AG04449 (cell line): ENCODE measurements at regions not wholly inside any gene's neighbourhood (a gene's known extent, or its start where the extent isn't known, plus 50 kb on each side); places are given as distances from the start of the nearest gene placed in this dataset.

Source experiments
- CTCF ChIA-PET: fragments of 350-600 bp; formaldehyde crosslinking; extraction: SDS; loops from one replicate; lab custom pipeline; 2021; ENCODE audit warnings: antibody characterized with exemption; lab: Yijun Ruan, JAX
- POLR2A ChIA-PET: fragments of 400-600, 350-600 bp; formaldehyde crosslinking; extraction: SDS; loops from one replicate; lab custom pipeline; 2020; ENCODE audit warnings: antibody characterized with exemption, inconsistent platforms; lab: Yijun Ruan, JAX
- DNase-seq: peaks from one replicate; pipeline ENCODE4 v3.0.0-alpha.2; 2010; ENCODE audit warnings: low read depth, low spot score
- H3K4me3 ChIP-seq: 2 replicates; pipeline ENCODE4 v1.5.1; 2011; ENCODE audit warnings: low read depth, mild to moderate bottlenecking, control low read depth, low read length
- CTCF ChIP-seq: IDR thresholded peaks from one replicate; pipeline ENCODE4 v1.5.1; 2011; ENCODE audit warnings: mild to moderate bottlenecking, moderate library complexity, low read length, control low read depth, inconsistent platforms; ENCODE audit not compliant: insufficient read depth; ENCODE audit errors: missing control alignments

GRCh38 chr4:26163425-26164362 lies 157.1 kb upstream of the RBPJ start:
- DNase-seq, result no peak
- no peak for TF ChIP-seq CTCF
- no peak overlapping the region for H3K4me3 ChIP-seq
- ChIA-PET CTCF (interaction anchor here (0.9 to 1.4 kb wide), 2 partner anchors 80 to 176 kb away, joined by 3 to 4 read pairs; no protein-coding TSS in a partner anchor), POLR2A (no interaction called here)

- ChIA-PET POLR2A (interaction anchor here (0.9 kb wide), 1 partner anchor 147 kb away, joined by 3 read pairs; no protein-coding TSS in a partner anchor), CTCF (interaction anchor here (0.9 to 1.5 kb wide), 4 partner anchors 9 to 182 kb away, joined by 3 to 4 read pairs (median 4); no protein-coding TSS in a partner anchor)
- TF ChIP-seq CTCF, result no peak
These were observed 149.3 kb upstream of the RBPJ start for GRCh38 chr4:26171501-26171900.

GRCh38 chr4:26171941-26172340 lies 148.9 kb upstream of the RBPJ start:
- no peak overlapping the region for H3K4me3 ChIP-seq
- DNase-seq, result no peak
- CTCF ChIA-PET, result interaction anchor here (0.9 to 1.5 kb wide), 4 partner anchors 10 to 183 kb away, joined by 3 to 4 read pairs (median 4); no protein-coding TSS in a partner anchor
- TF ChIP-seq CTCF, result no peak
- POLR2A ChIA-PET, result interaction anchor here (0.6 to 0.9 kb wide), 3 partner anchors 13 to 155 kb away, joined by 3 read pairs; no protein-coding TSS in a partner anchor

More at GRCh38 chr4:26171501-26171900, 149.3 kb upstream of the RBPJ start:
- no peak overlapping the region for H3K4me3 ChIP-seq
- no peak for DNase-seq

- TF ChIP-seq CTCF, result no peak
- no peak overlapping the region for H3K4me3 ChIP-seq
- CTCF ChIA-PET, result interaction anchor here (0.9 to 1.3 kb wide), 2 partner anchors 8 to 92 kb away, joined by 3 read pairs; no protein-coding TSS in a partner anchor
- DNase-seq, result no peak
- POLR2A ChIA-PET, result no interaction called here
These were observed 147.2 kb upstream of the RBPJ start for GRCh38 chr4:26173619-26174018.

GRCh38 chr4:26174027-26174426 lies 146.8 kb upstream of the RBPJ start:
- CTCF ChIA-PET, result interaction anchor here (1.3 kb wide), 1 partner anchor 92 kb away, joined by 3 read pairs; no protein-coding TSS in a partner anchor
- TF ChIP-seq CTCF, result no peak
- no peak overlapping the region for H3K4me3 ChIP-seq
- POLR2A ChIA-PET, result no interaction called here
- DNase-seq, result no peak
